Esophagus squamous epithelium (tissue), 4 donors: ENCODE measurements at regions not wholly inside any gene's neighbourhood (a gene's known extent, or its start where the extent isn't known, plus 50 kb on each side); places are given as distances from the start of the nearest gene placed in this dataset.

Experiments
- CTCF ChIP-seq, 6 experiments: fragments of 450-650 bp in 4 of 6; fragments of 200-600 bp in 2 of 6; sonication (generic) in 2 of 6; IDR thresholded peaks; one replicate each; pipeline ENCODE4 v1.5.1; 2016 to 2019; ENCODE audit warnings: antibody characterized with exemption in 6 of 6, mild to moderate bottlenecking in 4 of 6, moderate library complexity in 4 of 6
- POLR2A ChIP-seq, 4 donors: fragments of 450-650 bp; IDR thresholded peaks; one replicate each; pipeline ENCODE4 v1.6.1; 2017; ENCODE audit warnings: antibody characterized with exemption in 4 of 4, mild to moderate bottlenecking in 4 of 4, moderate library complexity in 3 of 4

- no peak for TF ChIP-seq CTCF (IDR thresholded peaks at IDR 0.05)
- no peak for TF ChIP-seq POLR2A (IDR thresholded peaks at IDR 0.05)
Observed at GRCh38 chr4:186915816-186916215, 192.2 kb upstream of the FAT1 start.
